PC-3 (cell line): ENCODE measurements at regions not wholly inside any gene's neighbourhood (a gene's known extent, or its start where the extent isn't known, plus 50 kb on each side); places are given as distances from the start of the nearest gene placed in this dataset.

Source experiments
- ATAC-seq: fragments of 200-7000 bp; cut with Tn5 transposase; 2 replicates; pipeline ENCODE4 v1.9.1; 2020; ENCODE audit warnings: mild to moderate bottlenecking, moderate library complexity
- BruUV-seq: library from RNA; stranded (reverse); fragments of 400-500 nt; replicated peaks from 2 replicates; lab custom pipeline; 2021; lab: Mats Ljungman, UMichigan
- CTCF ChIA-PET: fragments of 300-600 bp; sonication (Branson Sonifier 250); formaldehyde crosslinking; loops from one replicate; lab custom pipeline; 2022; ENCODE audit warnings: antibody characterized with exemption; lab: Charles Lee
- POLR2A ChIA-PET: fragments of 300-600 bp; sonication (Branson Sonifier 250); formaldehyde crosslinking; loops from one replicate; lab custom pipeline; 2022; ENCODE audit warnings: antibody characterized with exemption; ENCODE audit not compliant: unreplicated experiment; lab: Charles Lee
- DNase-seq: peaks from one replicate; pipeline ENCODE4 v3.0.0-alpha.2; 2015
- H2AFZ ChIP-seq: fragments of 300-600 bp; sonication (generic); 2 replicates; pipeline ENCODE4 v1.6.0; 2016; ENCODE audit warnings: antibody characterized with exemption, low read length
- H3F3A ChIP-seq: fragments of 300-600 bp; sonication (generic); one replicate; pipeline ENCODE4 v1.6.0; 2017; ENCODE audit warnings: antibody characterized with exemption, low read length, control low read depth, mild to moderate bottlenecking; ENCODE audit not compliant: unreplicated experiment
- H3K27ac ChIP-seq: fragments of 300-600 bp; sonication (generic); 2 replicates; pipeline ENCODE4 v1.5.1; 2016; ENCODE audit warnings: mild to moderate bottlenecking, low read length
- H3K27me3 ChIP-seq: fragments of 300-600 bp; sonication (generic); 2 replicates; pipeline ENCODE4 v1.6.1; 2016; ENCODE audit warnings: low read length, mixed read lengths
- H3K36me3 ChIP-seq: fragments of 300-600 bp; sonication (generic); 2 replicates; pipeline ENCODE4 v1.6.1; 2016; ENCODE audit warnings: low read depth, mixed run types, low read length, mixed read lengths
- H3K4me1 ChIP-seq: fragments of 300-600 bp; sonication (generic); 2 replicates; pipeline ENCODE4 v1.5.1; 2016; ENCODE audit warnings: low read length; ENCODE audit not compliant: insufficient read depth
- H3K4me2 ChIP-seq: fragments of 300-600 bp; sonication (generic); 2 replicates; pipeline ENCODE4 v1.6.0; 2016; ENCODE audit warnings: low read length
- H3K4me3 ChIP-seq: fragments of 300-600 bp; sonication (generic); 2 replicates; pipeline ENCODE4 v1.5.1; 2016; ENCODE audit warnings: mild to moderate bottlenecking, low read length, mixed read lengths
- H3K79me2 ChIP-seq: fragments of 300-600 bp; sonication (generic); 2 replicates; pipeline ENCODE4 v1.6.1; 2017; ENCODE audit warnings: low read length, mixed read lengths
- H3K9ac ChIP-seq: fragments of 300-600 bp; sonication (generic); 2 replicates; pipeline ENCODE4 v1.6.0; 2016; ENCODE audit warnings: mild to moderate bottlenecking, low read length
- H3K9me2 ChIP-seq: fragments of 300-600 bp; sonication (generic); replicated peaks from 2 replicates; pipeline ENCODE4 v1.6.1; 2016; ENCODE audit warnings: mixed run types, low read length, mixed read lengths
- H3K9me3 ChIP-seq: fragments of 300-600 bp; sonication (generic); 2 replicates; pipeline ENCODE4 v1.6.1; 2016; ENCODE audit warnings: low read length, mixed read lengths
- H4K20me1 ChIP-seq: fragments of 300-600 bp; sonication (generic); 2 replicates; pipeline ENCODE4 v1.6.1; 2016; ENCODE audit warnings: low read length, mixed read lengths
- CTCF ChIP-seq: fragments of 300-600 bp; sonication (generic); conservative IDR thresholded peaks from 2 replicates; pipeline ENCODE4 v1.5.1; 2017; ENCODE audit warnings: antibody characterized with exemption, low read depth, mild to moderate bottlenecking, low read length
- EZH2 ChIP-seq: fragments of 300-600 bp; sonication (generic); IDR thresholded peaks from one replicate; pipeline ENCODE4 v1.6.1; 2017; ENCODE audit warnings: antibody characterized with exemption, mild to moderate bottlenecking, low read length; ENCODE audit not compliant: unreplicated experiment
- EZH2phosphoT487 ChIP-seq: fragments of 300-600 bp; sonication (generic); IDR thresholded peaks from 2 replicates; pipeline ENCODE4 v1.6.1; 2018; ENCODE audit warnings: mild to moderate bottlenecking, antibody characterized with exemption, low read length, borderline replicate concordance
- intact Hi-C: fragments of 100-400 bp; cut with micrococcal nuclease; formaldehyde crosslinking; loops from 2 replicates; pipeline ENCODE4 v1.9.0; 2023

DNA sequence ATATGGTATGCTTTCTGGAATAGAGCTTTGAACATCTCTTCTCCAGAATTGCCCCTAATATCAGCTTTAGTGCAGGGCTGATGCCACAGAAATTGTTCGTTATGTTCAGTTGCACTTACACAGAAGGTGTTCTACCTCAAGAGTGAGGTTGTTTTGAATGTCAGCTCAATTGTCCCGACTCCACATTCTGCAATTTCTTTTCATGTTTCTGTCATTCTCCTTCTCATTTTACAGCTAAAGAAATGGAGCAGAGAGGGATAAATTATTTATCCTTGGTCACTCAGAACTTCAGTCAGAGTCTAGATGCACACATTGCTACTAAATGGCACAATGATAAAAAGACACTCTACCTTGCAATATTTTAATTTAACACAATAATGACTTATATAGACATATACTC lies 137.0 kb upstream of the CCN2 start:
- no TSS peak for BruUV-seq
- Histone ChIP-seq H3K9me2 (no peaks in the 10 kb centered on the region), H3F3A (no peaks in the 10 kb centered on the region), H3K79me2 (no peaks in the 10 kb centered on the region), H4K20me1 (no peaks in the 10 kb centered on the region), H3K27ac (no peak overlapping the region), H3K4me2 (no peak overlapping the region), H3K9ac (no peak overlapping the region), H3K9me3 (no peaks in the 10 kb centered on the region), H3K27me3 (no peaks in the 10 kb centered on the region), H3K4me3 (no peak overlapping the region), H2AFZ (no peak overlapping the region), H3K36me3 (no peaks in the 10 kb centered on the region), H3K4me1 (no peaks in the 10 kb centered on the region; the same call in 1 of the 2 replicates)
- intact Hi-C loops: no loop called here
- ATAC-seq: no peak
- TF ChIP-seq EZH2phosphoT487: no peak
- TF ChIP-seq EZH2: no peak
- no peak for TF ChIP-seq CTCF
- POLR2A ChIA-PET: no interaction called here
- DNase-seq: no peak
- CTCF ChIA-PET: no interaction called here

- no peaks in the 10 kb centered on the region for H3K9me2 ChIP-seq
- no peak overlapping the region for H3K4me3 ChIP-seq
- H3K27ac ChIP-seq: no peak overlapping the region
- no peaks in the 10 kb centered on the region for H3K9me3 ChIP-seq
- ATAC-seq (no peak), DNase-seq (peak; percentile 6)
- ChIA-PET POLR2A (no interaction called here), CTCF (no interaction called here)
- H2AFZ ChIP-seq: no peak overlapping the region
- no peaks in the 10 kb centered on the region for H3K27me3 ChIP-seq
- no peaks in the 10 kb centered on the region; the same call in 1 of the 2 replicates for H3K4me1 ChIP-seq
- no peak for TF ChIP-seq CTCF
- no peak for TF ChIP-seq EZH2
- no peak for TF ChIP-seq EZH2phosphoT487
- no peak overlapping the region for H3K9ac ChIP-seq
- H3K36me3 ChIP-seq: no peaks in the 10 kb centered on the region
- no peak overlapping the region for H3K4me2 ChIP-seq
- no peaks in the 10 kb centered on the region for H4K20me1 ChIP-seq
- no peaks in the 10 kb centered on the region for H3K79me2 ChIP-seq
- no TSS peak for BruUV-seq
- intact Hi-C loops: no loop called here
- no peaks in the 10 kb centered on the region for H3F3A ChIP-seq
Observed at GRCh38 chr6:132087391-132087790, 136.2 kb upstream of the CCN2 start.

GRCh38 chr6:132085731-132086130 lies 134.6 kb upstream of the CCN2 start:
- Histone ChIP-seq H3K36me3 (no peaks in the 10 kb centered on the region), H3K4me1 (no peaks in the 10 kb centered on the region; the same call in 1 of the 2 replicates), H3K9me2 (no peaks in the 10 kb centered on the region), H3K4me3 (no peak overlapping the region), H3F3A (no peaks in the 10 kb centered on the region), H3K79me2 (no peaks in the 10 kb centered on the region), H3K4me2 (no peak overlapping the region), H3K9me3 (no peaks in the 10 kb centered on the region), H2AFZ (no peak overlapping the region), H3K9ac (no peak overlapping the region), H3K27ac (no peak overlapping the region), H3K27me3 (no peaks in the 10 kb centered on the region), H4K20me1 (no peaks in the 10 kb centered on the region)
- intact Hi-C loops: no loop called here
- TF ChIP-seq EZH2 (no peak), EZH2phosphoT487 (no peak), CTCF (no peak)
- POLR2A ChIA-PET: no interaction called here
- no TSS peak for BruUV-seq
- no peak for DNase-seq
- CTCF ChIA-PET: no interaction called here
- no peak for ATAC-seq
